Mucosa of descending colon (tissue), 3 donors: ENCODE measurements at regions not wholly inside any gene's neighbourhood (a gene's known extent, or its start where the extent isn't known, plus 50 kb on each side); places are given as distances from the start of the nearest gene placed in this dataset.
"Not testable (repeated sequence)": the region's sequence is repeated elsewhere in the genome, so short reads cannot be mapped to it uniquely, and the experiment has no call there.

Experiments
- ATAC-seq: fragments of 200-7000 bp; cut with Tn5 transposase; one replicate; pipeline ENCODE4 v1.9.1; 2020; ENCODE audit warnings: mild to moderate bottlenecking, moderate library complexity
- DNase-seq, 3 donors: peaks; one replicate each; pipeline ENCODE4 v3.0.0-alpha.2; 2020
- H3K36me3 ChIP-seq: fragments of 200-600 bp; one replicate; pipeline ENCODE4 v1.8.0; 2021; ENCODE audit warnings: low read depth, mild to moderate bottlenecking
- H3K4me1 ChIP-seq: fragments of 200-600 bp; one replicate; pipeline ENCODE4 v1.8.0; 2021; ENCODE audit warnings: low read depth, mild to moderate bottlenecking
- H3K4me3 ChIP-seq: fragments of 200-600 bp; one replicate; pipeline ENCODE4 v1.8.0; 2021; ENCODE audit warnings: mild to moderate bottlenecking
- H3K9me3 ChIP-seq: fragments of 200-600 bp; one replicate; pipeline ENCODE4 v1.8.0; 2021; ENCODE audit warnings: mild to moderate bottlenecking
- CTCF ChIP-seq: fragments of 200-600 bp; IDR thresholded peaks from one replicate; pipeline ENCODE4 v1.8.0; 2022; ENCODE audit warnings: antibody characterized with exemption, mild to moderate bottlenecking
- intact Hi-C, 2 donors: fragments of 100-400 bp; cut with DNase I in 1 of 2; cut with micrococcal nuclease in 1 of 2; formaldehyde crosslinking; loops; one replicate each; pipeline versions ENCODE4 v1.11.0 to v1.11.1; 2022; cut with DNase I, micrococcal nuclease
- donor health status: DM: no; HTN: no; CAD: no; lungs with moderate emphysema.
- donor health status: DM: no; HTN: no; CAD: no.
- donor health status: DM: no; HTN: yes; CAD: no.

DNA sequence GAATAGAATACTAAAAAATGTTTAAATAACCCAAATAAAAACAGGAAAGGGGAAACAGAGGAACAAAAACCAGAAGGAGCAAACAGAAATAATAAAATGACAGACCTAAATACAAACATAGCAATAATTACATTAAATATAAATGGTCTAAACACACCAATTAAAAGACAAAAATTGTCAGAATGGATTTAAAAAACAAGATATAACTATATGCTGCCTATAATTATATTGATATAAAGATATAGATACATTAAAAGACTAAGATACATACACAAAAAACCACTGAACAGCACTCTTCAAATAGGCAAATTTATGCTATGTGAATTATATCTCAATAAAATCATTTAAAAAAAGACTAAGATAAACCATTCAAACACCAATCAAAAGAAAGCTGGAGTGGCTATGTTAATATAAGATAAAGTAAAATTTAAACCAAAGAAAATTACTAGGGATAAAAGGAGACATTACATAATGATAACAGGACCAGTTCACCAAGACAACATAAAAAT is 168.9 kb downstream of the SMAD6 start:
- Histone ChIP-seq H3K4me3 (no peak overlapping the region), H3K36me3 (no peaks in the 10 kb centered on the region), H3K4me1 (no peaks in the 10 kb centered on the region), H3K9me3 (no peaks in the 10 kb centered on the region)
- no peak for TF ChIP-seq CTCF
- ATAC-seq (no peak), DNase-seq (no peak)
- intact Hi-C loops: no loop called here

DNA sequence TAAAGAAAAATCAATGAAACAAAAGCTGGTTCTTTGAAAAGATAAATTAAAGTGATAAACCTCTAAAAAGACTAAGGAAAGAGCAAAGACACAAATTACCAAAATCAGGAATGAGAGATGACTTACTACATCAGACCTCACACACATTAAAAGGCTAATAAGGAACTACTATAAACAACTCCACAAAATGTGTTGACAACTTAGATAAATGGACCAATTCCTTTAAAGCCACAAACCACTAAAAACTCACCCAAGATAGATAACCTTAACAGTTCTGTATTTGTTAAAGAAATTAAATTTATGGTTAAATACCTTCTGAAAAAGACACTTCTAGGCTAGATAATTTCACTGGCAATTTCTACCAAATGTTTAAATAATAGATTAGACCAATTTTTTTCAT is 170.4 kb downstream of the SMAD6 start:
- no peak overlapping the region for H3K4me3 ChIP-seq
- no peaks in the 10 kb centered on the region for H3K36me3 ChIP-seq
- H3K9me3 ChIP-seq: no peaks in the 10 kb centered on the region
- TF ChIP-seq CTCF: no peak
- intact Hi-C loops: no loop called here
- DNase-seq: no peak
- H3K4me1 ChIP-seq: no peaks in the 10 kb centered on the region
- no peak for ATAC-seq

DNA sequence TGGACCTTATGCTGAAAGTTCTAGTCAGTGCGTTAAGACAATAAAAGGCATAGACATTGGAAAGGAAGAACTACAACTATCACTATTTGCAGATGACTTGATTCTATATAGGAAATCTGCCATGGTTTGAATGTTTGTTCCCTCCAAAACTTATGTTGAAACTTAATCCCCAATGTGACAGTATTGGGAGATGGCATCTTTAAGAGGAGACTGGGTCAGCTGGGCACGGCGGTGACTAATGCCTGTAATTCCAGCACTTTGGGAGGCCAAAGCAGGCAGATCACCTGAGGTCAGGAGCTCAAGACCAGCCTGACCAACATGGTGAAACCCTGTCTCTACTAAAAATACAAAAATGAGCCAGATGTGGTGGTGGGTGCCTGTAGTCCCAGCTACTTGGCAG is 171.3 kb downstream of the SMAD6 start:
- DNase-seq, ATAC-seq, intact Hi-C loops, H3K9me3 ChIP-seq, H3K4me3 ChIP-seq, H3K36me3 ChIP-seq, H3K4me1 ChIP-seq: not testable (repeated sequence)

DNA sequence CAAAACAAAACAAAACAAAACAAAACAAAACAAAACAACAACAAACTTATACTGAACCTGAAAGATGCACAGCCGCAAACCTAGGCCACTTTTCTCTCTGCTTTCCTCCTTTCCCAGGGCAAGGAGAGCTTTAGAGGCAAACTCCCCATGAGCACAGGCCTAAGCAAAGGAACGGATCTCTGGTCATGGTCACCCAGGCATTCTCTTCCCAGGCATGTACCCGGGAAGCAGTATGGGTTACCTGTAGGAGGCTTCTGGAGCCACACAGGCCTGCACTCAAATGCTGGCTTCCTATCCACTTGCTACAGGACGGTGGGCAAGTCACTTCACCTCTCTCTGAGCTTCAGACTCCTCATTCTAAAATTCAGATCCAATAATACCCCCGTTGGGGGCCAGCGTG is 171.8 kb downstream of the SMAD6 start:
- intact Hi-C loops: no loop called here
- TF ChIP-seq CTCF: no peak
- ATAC-seq: no peak

DNA sequence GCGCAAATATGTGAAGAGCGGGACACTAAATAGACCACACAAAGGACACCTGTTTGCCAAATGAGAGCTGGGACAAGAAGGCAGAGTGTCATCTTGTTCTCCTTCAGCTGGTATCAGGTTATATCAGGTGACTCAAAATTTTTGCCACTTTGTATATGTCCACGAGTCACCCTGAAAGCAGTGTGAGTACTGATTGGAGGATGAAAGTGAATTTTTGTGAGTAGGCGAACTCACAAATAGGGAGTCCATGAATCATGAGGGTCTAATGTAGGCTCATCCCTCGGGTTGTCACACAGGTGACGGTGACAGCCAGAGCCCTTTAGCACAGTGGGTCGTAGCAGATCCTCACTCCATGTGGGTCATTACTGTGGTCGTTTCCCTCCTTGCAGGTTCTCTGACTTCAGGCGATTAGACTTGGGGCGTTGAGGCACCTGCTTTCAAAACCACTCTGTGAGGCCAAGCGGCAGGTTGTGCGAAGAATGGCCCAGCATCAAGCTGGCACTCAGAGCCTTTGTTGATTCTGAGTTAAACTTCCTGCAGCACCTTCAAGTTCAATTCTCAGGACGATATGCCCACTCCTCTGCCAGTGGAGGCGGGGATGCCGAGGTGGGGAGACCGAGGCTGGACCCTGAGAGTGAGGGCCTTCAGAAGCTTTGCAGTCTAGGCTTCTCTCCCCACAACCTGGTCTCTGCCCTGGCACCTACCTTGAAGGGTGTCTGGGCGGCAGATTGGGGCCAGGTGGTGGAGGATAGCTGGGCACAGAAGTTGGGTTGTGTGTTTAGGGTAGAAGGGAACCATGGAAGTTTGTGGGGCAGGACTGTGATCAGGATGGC is 173.8 kb downstream of the SMAD6 start:
- TF ChIP-seq CTCF: no peak
- Histone ChIP-seq H3K36me3 (no peaks in the 10 kb centered on the region), H3K4me1 (no peaks in the 10 kb centered on the region), H3K4me3 (no peak overlapping the region), H3K9me3 (no peaks in the 10 kb centered on the region)
- no peak for DNase-seq
- intact Hi-C loops: no loop called here
- ATAC-seq: no peak

More for the DNA sequence above, 171.8 kb downstream of the SMAD6 start:
- DNase-seq: no peak
- H3K4me3 ChIP-seq: no peak overlapping the region
- no peaks in the 10 kb centered on the region for H3K4me1 ChIP-seq
- no peaks in the 10 kb centered on the region for H3K9me3 ChIP-seq
- no peaks in the 10 kb centered on the region for H3K36me3 ChIP-seq

- Histone ChIP-seq H3K36me3 (no peaks in the 10 kb centered on the region), H3K9me3 (no peaks in the 10 kb centered on the region), H3K4me3 (no peak overlapping the region), H3K4me1 (no peaks in the 10 kb centered on the region)
- ATAC-seq (no peak), DNase-seq (no peak)
- intact Hi-C loops: no loop called here
- TF ChIP-seq CTCF: no peak
Measured at GRCh38 chr15:66876421-66876730, 174.3 kb downstream of the SMAD6 start.
